Muscle of leg (tissue), 3 donors: ENCODE measurements at regions not wholly inside any gene's neighbourhood (a gene's known extent, or its start where the extent isn't known, plus 50 kb on each side); places are given as distances from the start of the nearest gene placed in this dataset.
"Not testable (repeated sequence)": the region's sequence is repeated elsewhere in the genome, so short reads cannot be mapped to it uniquely, and the experiment has no call there.

Experiments used
- DNase-seq: peaks from one replicate; pipeline ENCODE4 v3.0.0; 2013
- H3K27ac ChIP-seq: one replicate; pipeline ENCODE4 v1.5.1; 2013; ENCODE audit warnings: mild to moderate bottlenecking, low read length, control low read depth
- H3K27me3 ChIP-seq: one replicate; pipeline ENCODE4 v1.6.1; 2013; ENCODE audit warnings: low read length; ENCODE audit not compliant: control insufficient read depth, insufficient read depth
- H3K36me3 ChIP-seq: one replicate; pipeline ENCODE4 v1.6.1; 2013; ENCODE audit warnings: low read length; ENCODE audit not compliant: control insufficient read depth, insufficient read depth
- H3K4me1 ChIP-seq: one replicate; pipeline ENCODE4 v1.6.1; 2013; ENCODE audit warnings: low read length; ENCODE audit not compliant: control insufficient read depth, insufficient read depth
- H3K4me3 ChIP-seq: one replicate; pipeline ENCODE4 v1.5.1; 2013; ENCODE audit warnings: low read length, control low read depth
- H3K9me3 ChIP-seq: replicated peaks from 2 replicates; pipeline ENCODE4 v1.6.1; 2013; ENCODE audit warnings: low read depth, low read length; ENCODE audit not compliant: control insufficient read depth
- WGBS: methylation state at CpG from one replicate; pipeline ENCODE4 v1.1.5; 2013; ENCODE audit warnings: missing lambda C conversion rate; ENCODE audit not compliant: insufficient coverage; 5-methylcytosine and 5-hydroxymethylcytosine counted together

GRCh38 chr11:110347660-110348059 lies 51.2 kb upstream of the RDX start:
- WGBS, result no CpG with 5 or more reads among the region's 4 CpGs

GRCh38 chr11:110349138-110349996 lies 53.0 kb upstream of the RDX start:
- Histone ChIP-seq H3K27me3 (no peaks in the 10 kb centered on the region), H3K9me3 (no peaks in the 10 kb centered on the region), H3K4me1 (no peaks in the 10 kb centered on the region), H3K4me3 (no peak overlapping the region), H3K36me3 (no peaks in the 10 kb centered on the region), H3K27ac (no peak overlapping the region)
- DNase-seq, result no peak
- WGBS, result 86% methylated on average over 1 of the region's 7 CpGs

More at GRCh38 chr11:110347660-110348059, 51.2 kb upstream of the RDX start:
- Histone ChIP-seq H3K36me3 (no peaks in the 10 kb centered on the region), H3K4me3 (no peak overlapping the region), H3K27ac (no peak overlapping the region), H3K9me3 (no peaks in the 10 kb centered on the region), H3K27me3 (no peaks in the 10 kb centered on the region), H3K4me1 (no peaks in the 10 kb centered on the region)
- DNase-seq, result no peak

GRCh38 chr11:110349997-110350383 lies 53.6 kb upstream of the RDX start:
- not testable (repeated sequence) for H3K9me3 ChIP-seq, H3K27me3 ChIP-seq, DNase-seq, H3K36me3 ChIP-seq, H3K4me3 ChIP-seq, H3K4me1 ChIP-seq, H3K27ac ChIP-seq
- 80% methylated on average over 2 of the region's 5 CpGs for WGBS

GRCh38 chr11:110355011-110355744 lies 58.8 kb upstream of the RDX start:
- Histone ChIP-seq H3K27me3 (no peaks in the 10 kb centered on the region), H3K27ac (no peak overlapping the region), H3K4me3 (no peak overlapping the region), H3K9me3 (no peaks in the 10 kb centered on the region), H3K4me1 (no peaks in the 10 kb centered on the region), H3K36me3 (no peaks in the 10 kb centered on the region)
- DNase-seq, result no peak
- WGBS, result 50% methylated on average over 6 of the region's 7 CpGs

GRCh38 chr11:110356762-110357671 lies 60.6 kb upstream of the RDX start:
- Histone ChIP-seq H3K9me3 (no peaks in the 10 kb centered on the region), H3K4me1 (no peaks in the 10 kb centered on the region), H3K4me3 (no peak overlapping the region), H3K36me3 (no peaks in the 10 kb centered on the region), H3K27me3 (no peaks in the 10 kb centered on the region), H3K27ac (no peak overlapping the region)
- WGBS, result no CpG with 5 or more reads among the region's 5 CpGs
- no peak for DNase-seq

- Histone ChIP-seq H3K27me3 (no peaks in the 10 kb centered on the region), H3K36me3 (no peaks in the 10 kb centered on the region), H3K4me3 (no peak overlapping the region), H3K9me3 (no peaks in the 10 kb centered on the region), H3K4me1 (peaks cover 5% of the 10 kb centered on the region), H3K27ac (no peak overlapping the region)
- no CpG with 5 or more reads among the region's 3 CpGs for WGBS
- DNase-seq, result no peak
Measured at GRCh38 chr11:110358336-110358735, 61.9 kb upstream of the RDX start.

- not testable (repeated sequence) for DNase-seq, H3K4me3 ChIP-seq, H3K27me3 ChIP-seq, H3K9me3 ChIP-seq, H3K27ac ChIP-seq, H3K4me1 ChIP-seq, H3K36me3 ChIP-seq
- WGBS, result no CpG with 5 or more reads among the region's 3 CpGs
Measured at GRCh38 chr11:110360781-110361408, 64.5 kb upstream of the RDX start.

- 18% methylated on average over 4 of the region's 6 CpGs for WGBS
- no peaks in the 10 kb centered on the region for H3K9me3 ChIP-seq
- no peak overlapping the region for H3K4me3 ChIP-seq
- no peaks in the 10 kb centered on the region for H3K27me3 ChIP-seq
- H3K36me3 ChIP-seq, result no peaks in the 10 kb centered on the region
- peaks cover 7% of the 10 kb centered on the region for H3K4me1 ChIP-seq
- peak; percentile 53 for DNase-seq
- H3K27ac ChIP-seq, result peak overlapping the region; percentile 74
Measured at GRCh38 chr11:110362971-110363509, 66.6 kb upstream of the RDX start.

GRCh38 chr11:110366291-110366690 lies 63.5 kb upstream of the FDX1 start:
- WGBS, result no CpG with 5 or more reads among the region's 6 CpGs
- DNase-seq, result peak; percentile 46
- Histone ChIP-seq H3K4me3 (no peak overlapping the region), H3K9me3 (no peaks in the 10 kb centered on the region), H3K27ac (no peak overlapping the region), H3K4me1 (peaks cover 7% of the 10 kb centered on the region), H3K27me3 (no peaks in the 10 kb centered on the region), H3K36me3 (no peaks in the 10 kb centered on the region)
